CD4-positive, alpha-beta T cell treated with Interleukin-6 at 100 ng/mL for 8 hours (primary cell): ENCODE measurements at regions not wholly inside any gene's neighbourhood (a gene's known extent, or its start where the extent isn't known, plus 50 kb on each side); places are given as distances from the start of the nearest gene placed in this dataset.
"Not testable (repeated sequence)": the region's sequence is repeated elsewhere in the genome, so short reads cannot be mapped to it uniquely, and the experiment has no call there.

ENCODE experiments used
- DNase-seq: peaks from one replicate; pipeline ENCODE4 v3.0.0-alpha.2; 2020; ENCODE audit warnings: mixed read lengths, low spot score

DNA sequence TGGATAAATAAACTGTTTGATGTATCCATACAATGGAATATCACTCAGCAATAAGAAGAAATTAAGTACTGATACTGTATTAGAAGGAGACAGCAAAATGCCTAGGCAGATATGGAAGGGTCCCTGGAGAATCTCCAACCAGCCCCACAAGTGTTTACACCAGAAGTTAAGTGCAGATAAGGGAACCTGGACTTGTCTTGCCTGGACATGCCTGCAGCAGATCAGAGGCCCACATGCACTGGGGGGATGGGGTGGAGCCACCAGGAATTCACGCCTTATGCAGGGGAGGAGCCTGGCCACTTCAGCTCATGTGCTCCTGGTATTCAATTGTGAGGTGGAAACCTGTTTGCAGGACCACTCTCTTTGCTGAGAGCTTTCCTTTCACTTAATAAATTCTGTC, 356.9 kb downstream of the TUBA3C start:
- DNase-seq: not testable (repeated sequence)

DNA sequence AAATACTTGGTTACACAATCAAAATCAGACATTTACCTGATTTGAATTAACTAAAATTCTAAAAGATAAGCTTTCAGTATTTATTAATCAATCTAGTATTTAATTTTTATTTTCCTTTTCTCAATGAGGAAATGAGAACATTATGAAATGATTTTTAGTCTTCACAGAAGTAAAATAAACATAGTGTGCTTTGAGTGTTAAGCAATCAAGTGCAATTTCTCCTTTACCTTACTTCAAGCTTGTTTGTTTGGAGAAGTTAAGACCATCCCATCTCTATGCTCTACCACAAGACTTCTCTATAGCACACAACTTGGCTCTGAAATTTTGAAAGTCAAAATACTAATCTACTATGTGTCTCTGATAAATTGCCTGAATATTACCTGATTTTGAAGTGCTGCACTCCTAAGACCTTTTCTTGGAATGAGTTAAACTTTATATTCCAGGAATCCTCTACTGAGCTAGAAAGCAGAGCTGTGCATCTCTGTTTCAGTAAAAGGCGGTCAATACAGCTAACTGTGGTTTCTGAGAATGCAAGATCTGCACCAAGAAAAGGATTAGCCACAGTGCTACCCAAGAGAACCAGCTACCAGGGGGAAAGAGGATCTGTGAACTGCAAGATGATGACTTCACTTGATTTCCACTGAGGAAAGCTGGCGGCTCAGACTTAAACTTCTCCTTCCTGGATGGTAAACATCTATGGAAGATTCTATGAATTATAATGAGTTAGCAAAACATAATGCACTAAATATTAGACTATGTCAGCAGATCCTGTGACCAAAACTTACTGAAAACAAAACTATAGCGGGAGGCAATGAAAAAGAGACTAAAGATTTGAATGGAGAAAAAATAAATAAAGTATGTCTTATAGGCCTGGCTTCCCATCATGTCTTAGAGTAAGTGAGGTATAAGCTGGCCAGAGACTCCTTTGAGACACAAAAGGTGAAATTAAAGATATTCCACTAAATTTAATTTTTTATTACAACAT, 358.7 kb downstream of the TUBA3C start:
- not testable (repeated sequence) for DNase-seq

DNA sequence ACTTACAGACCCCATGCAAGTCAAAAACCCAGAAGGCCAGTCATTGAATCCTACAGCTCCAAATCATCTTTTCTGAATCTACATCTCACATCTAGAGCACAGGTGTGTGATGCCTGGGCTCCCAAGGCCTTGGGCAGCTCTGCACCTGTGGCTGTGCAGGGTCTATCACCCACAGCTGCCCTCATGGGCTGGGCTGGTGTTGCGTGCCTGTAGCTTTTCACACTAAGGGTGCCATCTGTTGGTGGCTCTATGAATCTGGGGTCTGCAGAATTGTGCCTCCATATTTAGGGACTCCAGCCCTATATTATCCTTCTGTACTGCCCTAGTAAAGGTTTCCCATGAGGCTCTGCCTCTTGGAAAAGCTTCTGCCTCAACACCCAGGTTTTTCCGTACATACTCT, 407.6 kb downstream of the TUBA3C start:
- DNase-seq: not testable (repeated sequence)

DNA sequence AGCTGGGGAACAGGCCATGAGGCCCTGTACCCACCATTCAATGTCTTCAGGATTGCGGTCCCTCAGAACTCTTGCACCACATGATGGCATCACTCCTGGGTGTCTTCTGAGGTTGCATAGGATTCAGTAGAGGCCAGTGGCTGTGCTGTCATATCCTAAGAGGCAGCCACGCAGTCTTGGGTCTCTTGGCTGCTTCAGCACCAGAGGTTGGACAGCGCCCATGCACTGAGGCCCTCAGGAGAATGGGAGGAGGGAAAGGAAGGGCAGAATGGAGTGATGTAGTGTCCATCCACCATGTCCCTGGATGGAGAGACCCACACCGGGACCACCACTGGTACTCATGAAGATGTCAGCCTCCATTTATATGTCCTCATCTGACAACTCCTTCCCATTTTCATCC, 439.9 kb downstream of the TUBA3C start:
- not testable (repeated sequence) for DNase-seq

DNA sequence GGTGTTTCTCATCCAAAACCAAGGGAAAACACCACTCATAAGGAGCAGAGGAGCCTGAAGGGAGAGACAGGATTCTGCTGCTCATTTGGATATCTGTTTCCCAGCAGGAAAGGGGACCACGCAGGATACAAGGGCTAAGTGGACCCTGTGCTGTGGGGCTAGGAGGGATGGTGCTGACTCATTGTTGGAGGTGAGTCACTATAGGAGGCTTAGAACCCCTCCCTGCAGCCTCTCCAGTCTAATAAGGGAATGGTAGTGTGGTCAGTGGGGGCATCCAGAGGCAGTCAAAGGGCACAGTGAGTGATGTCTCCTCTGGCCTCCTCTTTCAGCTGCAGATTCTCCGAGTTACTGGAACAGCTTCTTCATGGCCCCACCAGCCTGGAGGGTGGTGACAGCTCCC, 442.3 kb downstream of the TUBA3C start:
- no peak for DNase-seq

DNA sequence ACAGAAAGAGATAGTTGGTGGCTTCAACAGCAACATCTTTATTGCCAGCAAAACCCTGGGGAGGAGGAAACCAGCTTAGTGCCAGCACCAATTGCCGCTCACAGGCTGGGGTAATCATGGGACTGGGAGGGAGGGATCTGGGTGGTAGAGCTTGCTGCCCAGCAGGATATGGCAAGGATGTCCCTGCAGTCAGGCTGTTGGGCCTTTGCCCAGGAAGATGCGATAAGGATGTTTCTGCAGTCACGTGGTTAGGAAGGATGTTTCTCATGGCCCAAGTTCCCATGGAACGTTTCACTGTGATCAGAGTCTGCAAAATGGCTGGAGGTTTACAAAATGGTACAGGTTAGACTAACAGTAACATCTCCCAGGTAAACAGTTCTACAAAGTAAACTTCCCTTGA, 443.5 kb downstream of the TUBA3C start:
- not testable (repeated sequence) for DNase-seq

DNA sequence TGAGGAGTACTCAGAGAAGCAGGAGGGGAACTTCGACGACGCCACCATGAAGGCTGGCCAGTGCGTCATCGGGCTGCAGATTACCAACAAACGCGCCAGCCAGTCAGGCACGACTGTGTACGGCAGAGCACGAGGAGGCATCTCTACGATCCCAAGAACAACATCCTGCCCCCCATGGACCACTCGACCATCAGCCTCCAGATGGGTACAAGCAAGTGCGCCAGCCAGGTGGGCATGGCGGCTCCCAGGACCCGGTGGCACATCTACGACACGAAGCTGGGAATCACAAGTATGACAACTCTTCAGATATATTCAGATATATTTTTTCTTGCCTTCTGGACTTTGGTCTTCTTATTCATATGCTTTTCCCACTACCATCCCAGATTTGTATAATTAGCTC, 454.5 kb downstream of the TUBA3C start:
- not testable (repeated sequence) for DNase-seq

DNA sequence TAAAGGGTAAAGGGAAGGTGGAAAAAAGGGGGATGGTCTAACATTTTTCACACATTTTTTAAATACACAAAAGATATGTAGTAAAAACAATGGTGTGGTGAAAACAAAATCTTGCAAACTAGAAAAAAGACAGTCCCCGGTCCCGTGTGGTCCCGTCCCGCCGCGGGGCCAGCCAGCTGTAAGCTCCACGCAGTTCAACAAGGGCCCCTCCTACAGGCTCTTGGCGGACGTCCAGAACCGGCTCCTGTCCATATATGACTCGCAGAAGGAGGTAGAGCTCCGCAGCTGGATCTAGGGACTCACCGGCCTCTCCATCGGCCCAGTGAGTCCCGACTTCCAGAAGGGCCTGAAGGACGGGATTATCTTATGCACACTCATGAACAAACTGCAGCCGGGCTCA, 455.1 kb downstream of the TUBA3C start:
- not testable (repeated sequence) for DNase-seq

DNA sequence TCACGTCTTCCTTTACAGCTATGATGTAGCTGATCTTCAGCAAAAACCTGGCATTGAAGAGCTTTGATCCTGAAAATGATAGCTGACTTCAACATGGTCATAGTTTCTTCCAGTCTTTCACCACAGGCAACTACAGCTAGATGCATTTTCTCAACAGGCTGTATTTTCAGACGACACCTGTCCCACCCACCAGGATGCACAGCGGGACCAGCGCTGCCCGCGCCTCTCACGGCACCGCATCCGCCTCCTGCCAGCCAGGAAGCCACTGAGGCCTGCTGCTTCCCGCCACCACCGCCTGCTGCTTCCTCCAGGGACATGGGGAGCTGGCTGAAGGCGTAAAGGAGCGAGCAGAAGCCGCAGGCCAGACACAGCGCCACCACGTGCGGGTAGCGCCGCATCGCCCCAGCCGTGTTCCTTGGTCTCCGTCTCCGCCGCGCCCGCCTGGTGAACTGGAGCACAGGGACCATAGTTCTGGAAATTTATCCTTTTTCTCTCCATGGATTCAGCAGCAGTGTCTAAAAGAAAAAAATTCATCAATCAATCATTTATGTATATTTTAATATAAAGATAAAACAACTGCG, 456.3 kb downstream of the TUBA3C start:
- not testable (repeated sequence) for DNase-seq

DNA sequence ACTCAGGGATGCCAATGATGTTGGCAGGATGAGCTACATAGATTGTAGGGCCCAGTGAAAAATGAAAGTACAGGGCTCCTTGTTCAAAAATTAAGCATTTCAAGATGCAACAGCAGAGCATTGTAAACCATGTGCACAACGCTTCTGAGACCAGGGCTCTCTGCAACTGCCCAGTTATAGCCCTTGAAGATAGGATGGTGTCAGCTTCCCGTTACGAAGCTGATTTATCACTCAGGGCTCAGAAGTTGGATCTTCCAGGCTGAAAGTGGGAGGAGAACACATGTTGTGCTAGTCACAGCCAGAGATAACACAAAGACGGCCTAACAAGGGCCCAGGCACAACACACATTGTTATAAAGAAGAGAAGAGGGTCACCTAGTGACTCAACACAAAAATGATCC, 466.7 kb downstream of the TUBA3C start:
- DNase-seq: no peak

DNA sequence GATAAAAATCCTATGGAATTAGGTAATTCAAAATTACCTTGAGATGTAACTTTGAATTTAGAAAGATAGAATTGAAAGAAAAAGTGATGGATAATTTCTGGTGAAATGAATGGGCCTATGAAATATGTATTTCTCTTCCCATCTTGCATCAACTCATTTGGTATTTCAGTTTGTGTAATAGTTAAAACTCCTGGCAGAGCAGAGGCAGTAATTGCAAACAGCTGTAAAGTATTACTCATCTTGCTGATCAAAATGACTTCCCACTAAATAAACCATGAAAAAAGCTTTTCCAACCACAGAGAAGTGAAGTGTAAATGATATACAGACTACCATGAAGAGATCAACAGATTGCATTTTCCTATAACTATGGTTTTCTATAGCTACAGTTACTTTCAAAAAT, 471.0 kb downstream of the TUBA3C start:
- DNase-seq: not testable (repeated sequence)

DNA sequence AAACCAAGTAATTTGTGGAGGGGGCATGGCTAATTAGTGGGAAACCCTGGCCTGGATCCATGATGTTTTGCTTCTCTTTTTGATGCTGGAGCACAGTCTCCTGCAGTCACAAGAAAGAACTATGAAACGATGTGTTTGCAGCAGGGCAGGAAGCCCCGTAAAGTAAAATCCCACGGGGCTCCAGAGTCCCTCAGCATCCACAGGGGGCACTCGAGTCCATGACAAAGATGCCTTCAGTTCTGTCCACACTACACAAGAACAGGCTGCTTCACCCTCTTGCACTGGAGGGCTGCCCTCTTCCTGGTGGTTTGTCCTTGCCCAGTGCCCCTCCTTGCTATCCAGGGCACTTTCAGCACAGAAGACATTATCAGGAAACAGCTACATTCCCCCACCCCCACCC, 475.1 kb downstream of the TUBA3C start:
- not testable (repeated sequence) for DNase-seq

DNA sequence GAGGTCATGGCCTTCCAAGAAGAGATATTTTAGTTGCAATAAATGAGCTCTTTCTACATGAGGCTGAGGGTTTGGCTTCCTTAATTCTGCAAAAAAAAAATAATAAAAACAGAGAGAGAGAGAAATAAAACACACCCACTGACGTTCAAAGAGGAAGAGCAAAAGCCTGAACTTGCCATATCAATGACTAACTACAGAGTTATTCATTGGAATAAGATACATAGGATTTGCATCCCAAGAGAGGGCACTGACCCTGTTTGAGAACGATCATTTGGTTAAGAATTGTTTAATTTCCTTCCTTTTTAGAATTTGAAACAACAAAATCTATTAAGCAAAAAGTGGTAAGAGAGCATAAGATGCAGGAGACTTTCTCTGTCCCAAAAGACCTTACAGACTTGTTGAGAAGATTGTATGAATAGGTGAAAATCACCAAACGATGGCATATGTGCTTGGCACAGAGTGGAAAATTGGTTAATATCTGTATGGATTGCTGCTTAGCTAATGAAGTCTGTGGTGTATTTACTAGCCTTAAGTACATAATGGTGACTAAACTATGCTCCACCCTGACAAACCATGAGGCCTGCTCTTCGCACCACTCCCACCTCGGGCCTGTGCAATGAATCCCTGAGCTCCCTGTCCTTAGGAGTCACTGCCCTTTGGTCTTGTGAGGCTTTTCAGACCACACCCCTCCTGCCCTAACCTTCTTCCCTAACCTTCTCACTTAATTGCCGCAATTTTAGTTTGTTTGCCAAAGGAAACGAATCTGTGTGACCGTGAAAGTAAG, 479.0 kb downstream of the TUBA3C start:
- not testable (repeated sequence) for DNase-seq

DNA sequence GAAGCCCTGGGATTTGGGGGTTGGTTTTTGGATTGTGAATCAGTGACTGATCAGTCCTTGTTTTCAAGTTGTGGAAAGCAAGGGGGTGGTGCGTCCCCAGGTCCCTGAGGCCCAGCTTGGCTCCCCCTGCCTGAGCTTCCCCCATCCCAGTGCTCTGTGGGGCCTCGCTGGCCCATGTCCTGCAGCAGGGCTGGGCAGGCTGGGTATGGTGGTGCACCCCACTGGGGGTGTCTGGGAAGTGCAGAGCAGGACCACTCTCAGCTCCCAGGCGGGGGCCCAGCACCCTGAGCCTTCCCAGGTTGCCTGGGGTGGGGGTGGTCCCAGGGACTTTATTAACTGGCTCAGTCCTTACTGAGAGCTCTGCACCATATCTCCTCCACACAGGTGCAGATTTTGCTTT, 483.3 kb downstream of the TUBA3C start:
- DNase-seq: not testable (repeated sequence)

DNA sequence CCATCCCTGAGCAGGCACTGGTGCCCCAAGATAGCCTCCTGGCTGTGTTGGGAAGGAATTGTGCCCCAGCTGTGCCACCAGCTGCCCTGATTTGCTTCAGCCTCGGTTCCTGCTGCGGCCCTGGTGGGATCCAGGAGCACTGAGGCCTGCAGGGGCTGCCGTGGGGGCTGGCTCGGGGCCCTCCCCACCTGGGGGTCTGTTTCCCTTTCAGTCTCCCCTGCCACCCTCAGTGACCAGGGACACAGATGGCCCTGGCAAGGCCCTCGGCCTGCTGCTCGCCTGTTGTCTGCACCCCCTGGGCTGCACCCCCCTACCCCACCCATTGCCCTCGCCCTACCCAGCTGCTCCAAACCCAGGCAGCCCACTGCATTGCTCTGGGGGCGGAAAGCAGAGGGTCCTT, 483.8 kb downstream of the TUBA3C start:
- not testable (repeated sequence) for DNase-seq

DNA sequence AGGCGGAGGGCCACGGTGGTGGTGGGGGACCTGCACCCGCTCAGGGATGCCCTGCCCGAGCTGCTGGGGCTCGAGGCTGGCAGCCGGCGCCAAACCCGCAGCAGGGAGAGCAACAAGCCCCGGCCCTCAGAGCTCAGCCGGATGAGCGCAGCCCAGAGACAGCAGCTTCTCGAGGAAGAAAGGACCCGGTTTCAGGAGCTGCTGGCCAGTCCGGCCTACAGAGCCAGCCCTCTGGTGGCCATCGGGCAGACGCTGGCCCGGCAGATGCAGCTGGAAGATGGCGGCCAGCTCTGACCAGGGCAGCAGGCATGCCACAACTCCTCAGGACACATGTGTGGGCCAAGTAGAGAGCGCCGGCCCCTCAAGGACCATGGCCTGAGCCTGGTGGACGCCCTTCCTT, 484.4 kb downstream of the TUBA3C start:
- not testable (repeated sequence) for DNase-seq

DNA sequence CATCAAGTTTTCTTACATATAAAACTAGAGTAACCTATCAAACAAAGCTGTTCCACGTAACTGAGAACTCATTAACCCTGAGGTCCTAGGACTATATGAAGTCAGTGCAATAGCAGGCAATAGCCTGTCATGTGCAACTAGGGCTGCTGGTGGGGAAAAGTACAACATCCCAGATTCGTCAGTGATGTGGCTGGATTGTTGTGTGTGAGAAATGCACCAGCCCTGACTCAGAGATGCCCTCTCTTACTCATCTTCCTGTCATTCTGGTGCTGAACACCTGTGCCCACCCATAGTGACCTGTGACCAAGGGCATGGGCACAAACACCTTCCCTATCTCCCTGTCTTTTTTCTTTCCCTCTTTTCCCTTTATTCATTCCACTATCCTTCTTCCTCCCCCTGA, 504.2 kb downstream of the TUBA3C start:
- DNase-seq: not testable (repeated sequence)

DNA sequence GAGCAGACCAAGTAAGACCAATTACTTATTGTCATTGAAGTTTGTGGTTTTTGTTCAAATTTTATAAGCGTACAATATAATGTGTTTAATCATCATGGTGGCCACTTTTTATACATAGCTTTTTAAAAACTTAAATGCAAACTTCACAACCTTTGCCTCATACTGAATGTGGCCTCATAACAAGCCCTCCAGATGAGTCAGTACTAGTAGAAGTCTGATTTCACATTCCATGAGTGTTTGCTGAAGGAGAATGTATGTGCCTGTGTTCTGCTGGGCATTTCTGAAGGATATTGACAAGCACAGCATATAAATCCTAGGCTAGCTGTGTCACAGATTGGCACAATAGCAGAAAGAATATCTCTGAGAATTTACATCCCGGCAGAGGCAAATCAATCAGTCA, 506.4 kb downstream of the TUBA3C start:
- DNase-seq: not testable (repeated sequence)

DNA sequence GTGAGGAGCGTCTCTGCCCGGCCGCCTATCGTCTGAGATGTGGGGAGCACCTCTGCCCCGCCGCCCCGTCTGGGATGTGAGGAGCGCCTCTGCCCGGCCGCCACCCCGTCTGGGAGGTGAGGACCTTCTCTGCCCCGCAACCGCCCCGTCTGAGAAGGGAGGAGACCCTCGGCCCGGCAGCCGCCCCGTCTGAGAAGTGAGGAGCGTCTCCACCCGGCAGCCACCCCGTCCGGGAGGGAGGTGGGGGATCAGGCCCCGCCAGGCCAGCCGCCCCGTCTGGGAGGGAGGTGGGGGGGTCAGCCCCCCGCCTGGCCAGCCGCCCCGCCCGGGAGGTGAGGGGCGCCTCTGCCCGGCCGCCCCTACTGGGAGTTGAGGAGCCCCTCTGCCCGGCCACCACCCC, 507.8 kb downstream of the TUBA3C start:
- DNase-seq: not testable (repeated sequence)

DNA sequence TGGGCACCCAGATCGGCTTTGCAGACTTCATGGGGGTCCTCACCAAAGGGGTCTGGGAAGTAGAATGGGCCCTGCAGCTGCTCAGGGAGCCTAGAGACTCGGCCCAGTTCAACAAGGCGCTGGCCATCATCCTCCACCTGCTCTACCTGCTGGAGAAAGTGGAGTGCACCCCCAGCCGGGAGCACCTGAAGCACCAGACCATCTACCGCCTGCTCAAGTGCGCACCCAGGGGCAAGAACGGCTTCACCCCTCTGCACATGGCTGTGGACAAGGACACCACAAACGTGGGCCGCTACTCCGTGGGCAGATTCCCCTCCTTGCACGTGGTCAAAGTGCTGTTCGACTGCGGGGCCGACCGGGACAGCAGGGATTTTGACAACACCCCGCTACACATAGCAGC, 515.0 kb downstream of the TUBA3C start:
- not testable (repeated sequence) for DNase-seq

DNA sequence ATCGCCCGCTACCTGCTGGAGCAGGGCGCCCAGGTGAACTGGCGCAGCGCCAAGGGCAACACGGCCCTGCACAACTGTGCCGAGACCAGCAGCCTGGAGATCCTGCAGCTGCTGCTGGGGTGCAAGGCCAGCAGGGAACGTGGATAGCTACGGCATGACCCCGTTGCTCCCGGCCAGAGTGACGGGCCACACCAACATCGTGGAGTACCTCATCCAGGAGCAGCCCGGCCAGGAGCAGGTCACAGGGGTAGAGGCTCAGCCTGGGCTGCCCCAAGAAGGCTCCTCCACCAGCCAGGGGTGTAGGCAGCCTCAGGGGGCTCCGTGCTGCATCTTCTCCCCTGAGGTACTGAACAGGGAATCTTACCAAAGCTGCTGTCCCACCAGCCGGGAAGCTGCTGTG, 515.9 kb downstream of the TUBA3C start:
- not testable (repeated sequence) for DNase-seq

DNA sequence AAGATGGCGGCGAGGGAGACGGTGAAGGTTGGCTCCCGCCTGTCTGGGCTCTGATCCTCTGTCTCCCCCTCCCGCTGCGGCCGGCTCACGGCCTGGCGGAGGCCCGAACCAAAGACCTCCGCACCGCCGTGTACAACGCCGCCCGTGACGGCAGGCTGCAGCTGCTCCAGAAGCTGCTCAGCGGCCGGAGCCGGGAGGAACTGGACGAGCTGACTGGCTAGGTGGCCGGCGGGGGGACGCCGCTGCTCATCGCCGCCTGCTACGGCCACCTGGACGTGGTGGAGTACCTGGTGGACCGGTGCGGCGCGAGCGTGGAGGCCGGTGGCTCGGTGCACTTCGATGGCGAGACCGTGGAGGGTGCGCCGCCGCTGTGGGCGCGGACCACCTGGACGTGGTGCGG, 516.5 kb downstream of the TUBA3C start:
- not testable (repeated sequence) for DNase-seq
